ENCODE measurements at regions not wholly inside any gene's neighbourhood (a gene's known extent, or its start where the extent isn't known, plus 50 kb on each side); places are given as distances from the start of the nearest gene placed in this dataset.

DNA sequence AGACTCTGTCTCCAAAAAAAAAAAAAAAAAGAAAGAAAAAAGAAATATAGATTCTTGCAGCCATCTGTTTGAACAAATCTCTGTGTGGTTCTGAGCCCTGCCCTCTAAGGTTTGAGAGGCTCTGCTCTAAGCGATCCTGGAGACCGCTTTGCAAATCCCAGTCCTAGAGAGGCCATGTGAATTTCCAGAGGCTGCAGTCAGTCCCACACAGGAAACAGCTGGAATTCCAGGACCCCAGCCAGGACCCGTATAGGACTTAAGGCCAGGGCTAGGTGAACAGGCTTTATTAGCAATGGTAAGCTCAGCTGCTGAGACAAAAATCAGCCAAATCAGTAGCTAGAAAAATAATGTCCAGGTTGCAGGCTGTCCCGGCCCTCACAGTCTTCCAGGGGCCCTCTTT, 154.8 kb downstream of the RPS24 start:
- DNase-seq, result no peak

DNA sequence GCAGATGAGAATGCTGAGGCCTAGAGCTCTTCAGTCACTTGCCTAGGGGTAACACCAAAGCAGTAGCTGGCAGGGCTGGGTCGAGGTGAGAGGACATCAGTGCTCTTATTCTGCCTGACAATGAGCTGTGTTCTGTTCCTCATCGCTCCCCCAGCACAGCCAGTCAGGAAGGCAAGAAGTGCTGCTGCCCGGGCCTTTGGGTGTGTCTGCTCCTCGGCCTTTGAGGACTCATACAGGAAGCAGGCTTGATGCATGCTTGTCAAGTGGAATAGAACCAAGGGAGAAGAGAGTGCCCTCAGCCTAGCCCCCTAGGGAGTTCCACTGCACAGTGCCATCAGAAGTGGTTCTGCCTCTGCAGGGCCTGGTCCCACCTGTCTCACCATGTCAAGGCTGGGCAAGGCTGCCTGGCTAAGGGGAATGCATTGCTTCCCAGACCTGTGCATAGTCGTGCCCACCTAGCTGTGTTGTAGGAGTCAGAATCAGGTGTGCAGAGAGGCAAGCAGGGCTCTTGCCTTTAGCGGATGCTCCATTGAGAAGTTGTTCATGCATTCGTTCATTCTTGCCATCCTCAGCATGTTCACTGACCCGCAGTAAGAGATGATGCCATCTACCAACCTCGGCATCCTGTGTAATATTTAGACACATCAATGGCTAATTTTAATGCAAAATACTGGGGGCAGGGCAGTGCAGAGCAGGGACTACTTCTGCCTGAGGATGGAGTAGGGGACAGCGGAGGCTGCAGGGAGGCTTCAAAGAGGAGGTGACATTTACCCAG, 156.6 kb downstream of the RPS24 start:
- no peak for DNase-seq

DNA sequence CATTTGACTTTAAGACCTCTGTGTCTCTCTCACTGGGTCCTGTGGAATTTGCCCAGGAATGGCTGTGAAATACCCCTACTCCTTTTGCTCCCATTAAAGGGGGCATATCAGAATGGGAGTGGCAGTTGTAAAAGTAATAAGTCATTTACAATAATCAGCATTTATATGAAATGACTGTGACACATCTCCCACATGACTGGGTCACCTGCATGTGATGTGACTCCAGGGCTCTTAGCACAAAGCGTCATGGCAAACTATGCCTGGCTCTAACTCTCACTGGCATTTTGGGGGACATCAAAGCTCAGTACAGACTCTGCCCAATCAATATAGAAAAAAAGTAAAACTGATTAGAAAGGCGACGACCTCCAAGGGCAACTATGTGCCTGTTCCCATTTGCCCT, 157.6 kb downstream of the RPS24 start:
- DNase-seq, result no peak

DNA sequence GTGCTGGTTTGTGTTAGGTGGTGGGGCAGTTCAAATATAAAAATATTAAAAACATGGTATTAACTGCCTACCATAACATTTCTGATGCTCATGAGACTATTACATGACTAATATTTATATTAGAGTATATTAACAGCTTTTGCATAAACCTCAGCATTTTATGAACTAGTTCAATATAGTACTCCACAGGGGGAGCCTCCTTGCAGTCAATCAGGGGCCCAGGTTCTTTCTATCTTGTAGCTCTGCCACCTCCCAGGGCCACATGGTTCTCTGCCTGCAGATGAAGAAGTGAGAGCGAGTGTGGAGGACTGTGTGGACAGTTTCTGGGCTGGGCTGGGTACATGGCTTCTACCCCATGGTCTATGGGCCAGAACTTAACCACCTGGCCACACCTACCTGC, 159.5 kb downstream of the RPS24 start:
- no peak for DNase-seq

DNA sequence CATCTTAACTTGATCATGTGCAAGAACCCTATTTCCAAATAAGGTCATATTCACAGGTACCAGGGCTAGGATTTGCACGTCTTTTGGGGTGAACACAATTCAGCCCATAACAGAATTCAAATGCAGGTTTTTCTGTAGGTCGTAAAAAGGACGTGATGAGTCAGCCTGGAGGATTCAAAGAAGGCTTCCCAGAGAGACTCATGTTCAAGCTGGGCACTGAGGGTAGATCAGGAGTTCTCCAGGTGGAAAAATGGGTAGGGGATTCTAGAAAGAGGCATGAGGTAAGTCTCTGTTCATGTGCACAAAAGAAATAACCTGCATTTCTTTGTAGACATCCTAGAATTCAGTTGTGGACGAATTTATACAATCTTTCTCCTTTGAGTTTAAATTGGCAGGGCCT, 160.4 kb downstream of the RPS24 start:
- no peak for DNase-seq

DNA sequence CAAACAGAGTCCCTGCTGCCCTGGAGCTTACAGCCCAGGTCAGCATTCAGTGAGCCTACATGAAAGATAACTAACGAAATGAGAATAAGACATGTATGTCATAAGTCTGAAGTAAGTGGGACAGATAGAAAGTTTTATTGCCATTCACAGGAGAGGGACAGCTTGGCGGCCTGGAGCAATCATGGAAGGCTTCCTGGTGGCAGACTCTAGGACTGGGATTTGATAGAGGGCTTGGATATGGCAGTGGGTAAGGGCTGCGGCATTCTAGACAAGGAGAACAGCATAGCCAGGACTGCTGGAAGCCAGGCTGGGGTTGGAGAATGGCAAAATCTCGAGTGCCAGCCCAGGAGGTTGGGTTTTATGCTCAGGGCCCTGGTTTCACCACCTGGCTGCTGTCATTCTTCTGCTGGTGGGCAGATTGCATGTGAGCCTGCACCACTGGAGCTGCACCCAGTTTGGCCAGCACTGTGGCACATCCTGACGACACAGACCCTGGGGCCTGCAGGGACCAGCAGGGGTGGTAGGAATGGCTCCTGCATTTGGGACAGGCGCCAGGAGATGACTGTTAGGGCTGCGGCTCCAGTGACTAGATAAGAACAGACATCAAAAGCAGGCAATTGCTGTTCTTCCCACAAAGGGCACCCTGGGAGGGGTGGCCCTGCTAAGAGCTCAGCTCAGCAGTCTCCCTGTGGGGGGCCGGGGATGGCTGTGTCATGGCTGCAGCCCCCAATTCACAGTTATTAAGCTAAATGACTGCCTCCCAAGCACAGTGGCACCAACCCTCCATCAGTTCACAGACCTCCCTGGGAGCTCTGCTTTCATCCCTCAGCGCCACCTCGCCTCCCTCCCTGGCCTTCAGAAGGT, 161.1 kb downstream of the RPS24 start:
- no peak for DNase-seq

DNA sequence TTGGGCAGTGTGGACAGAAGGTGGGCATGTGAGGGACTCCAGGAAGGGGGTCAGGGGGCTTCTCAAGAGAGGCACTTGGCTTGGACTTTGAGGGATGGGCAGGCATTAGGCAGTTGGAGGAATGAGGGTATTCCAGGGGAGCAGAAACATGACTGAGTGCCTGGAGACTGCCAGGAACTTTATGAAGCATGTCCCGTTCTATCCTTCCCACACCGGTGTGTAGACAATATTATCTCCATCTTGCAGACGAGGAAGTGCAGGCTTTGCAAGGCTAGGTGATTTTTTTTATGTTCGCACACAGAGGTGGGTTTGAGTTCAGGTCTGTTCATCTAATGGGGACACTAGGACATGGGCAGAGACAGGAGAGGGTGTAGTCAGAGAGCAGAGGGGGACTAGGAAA, 162.7 kb downstream of the RPS24 start:
- DNase-seq, result no peak

DNA sequence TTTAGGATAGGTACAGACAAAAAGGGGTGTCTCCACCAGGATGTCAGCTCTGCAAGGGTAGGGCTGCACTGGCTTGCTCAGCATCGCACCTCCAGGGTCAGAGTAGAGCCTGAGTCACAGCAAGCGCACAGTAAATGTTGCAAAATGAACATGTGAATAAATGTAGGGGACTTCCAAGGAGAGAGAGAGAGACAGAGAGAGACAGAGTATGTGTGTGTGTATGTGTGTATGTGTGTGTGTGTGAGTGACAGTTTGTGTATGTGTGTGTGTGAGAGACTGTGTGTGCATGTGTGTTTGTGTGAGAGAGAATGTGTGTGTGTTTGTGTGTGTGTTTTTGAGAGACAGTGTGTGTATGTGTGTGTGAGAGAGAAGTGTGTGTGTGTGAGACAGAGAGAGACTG, 163.3 kb downstream of the RPS24 start:
- no peak for DNase-seq

DNA sequence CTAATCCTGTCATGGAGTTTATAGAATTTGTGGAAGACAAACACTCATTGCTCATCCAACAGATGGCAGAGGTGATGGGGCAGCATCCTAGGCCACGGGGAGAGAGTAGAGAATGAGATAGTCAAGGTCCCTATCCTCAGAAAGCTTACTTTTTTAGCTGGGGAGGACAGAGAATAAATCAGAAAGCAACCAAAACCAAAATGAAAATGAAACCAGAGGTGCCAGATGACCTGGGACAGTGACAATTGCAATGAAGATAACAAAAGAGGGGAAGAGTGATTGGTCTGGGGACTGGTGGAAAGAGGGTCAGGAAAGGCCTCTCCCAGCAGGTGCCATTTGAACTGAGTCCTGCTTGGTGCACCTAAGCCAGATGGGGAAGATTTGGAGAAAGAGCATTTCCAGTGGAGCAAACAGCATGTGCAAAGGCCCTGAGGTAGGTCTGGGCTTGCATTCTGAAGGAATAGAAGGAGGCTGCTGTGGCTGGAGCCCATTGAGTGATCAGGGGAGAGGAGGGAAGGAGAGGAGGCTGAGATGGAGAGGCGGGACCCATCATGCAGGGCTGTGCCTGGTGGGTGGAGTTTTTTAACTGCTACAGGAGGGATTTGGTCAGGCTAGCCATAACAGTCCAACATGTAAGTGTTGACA, 164.1 kb downstream of the RPS24 start:
- no peak for DNase-seq

DNA sequence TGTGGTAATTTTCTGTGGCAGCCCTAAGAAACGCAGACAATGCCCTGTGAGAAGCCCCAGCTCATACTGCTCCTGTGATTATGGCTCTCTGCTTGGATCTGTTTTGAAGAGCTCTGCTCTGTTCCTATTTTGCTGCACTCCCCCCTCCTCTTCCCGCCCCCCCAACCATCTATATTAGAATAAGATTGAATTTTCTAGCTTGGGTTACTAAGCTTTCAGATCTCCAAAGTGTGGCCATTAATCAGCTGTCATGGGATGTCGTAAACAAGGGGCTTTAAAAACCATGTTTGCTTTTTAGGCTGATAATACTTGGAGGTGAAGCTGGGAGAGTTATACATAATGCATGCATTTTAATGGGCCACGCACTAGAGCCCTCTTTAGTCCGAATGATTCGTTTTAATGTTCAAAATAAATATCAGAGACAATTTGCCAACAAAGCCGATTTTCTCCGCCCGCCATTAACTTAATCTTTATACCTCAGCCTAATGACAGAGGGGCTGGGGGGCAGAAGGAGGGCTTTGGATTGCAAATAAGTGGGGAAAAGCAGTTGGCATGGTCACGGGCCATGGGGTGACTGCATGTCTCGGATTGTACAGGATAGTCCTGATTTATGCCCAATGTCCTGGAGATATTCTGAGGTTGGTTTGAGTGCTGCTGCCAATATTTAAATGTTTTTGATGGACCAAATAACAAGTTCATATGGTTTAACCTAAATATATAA, 165.5 kb downstream of the RPS24 start:
- DNase-seq, result no peak

DNA sequence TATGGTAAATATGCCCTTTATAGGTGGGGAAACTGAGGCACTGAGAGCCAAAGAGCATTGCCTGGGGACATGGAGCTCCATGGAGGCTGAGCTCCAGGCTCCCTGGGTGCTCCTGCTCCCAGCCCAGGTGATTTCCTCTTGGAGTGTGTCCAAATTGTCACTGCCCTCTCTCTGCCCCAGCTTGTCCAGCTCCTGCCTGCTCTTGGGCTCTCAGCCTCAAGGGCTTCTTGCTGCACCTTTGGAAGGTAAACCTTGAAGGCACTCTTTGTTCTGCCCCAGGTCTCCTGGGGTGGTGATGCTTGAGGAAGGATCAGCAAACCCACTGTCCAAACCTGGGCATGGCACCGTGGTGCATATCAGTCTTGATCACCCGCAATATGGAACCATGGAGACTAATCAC, 166.1 kb downstream of the RPS24 start:
- DNase-seq, result no peak

DNA sequence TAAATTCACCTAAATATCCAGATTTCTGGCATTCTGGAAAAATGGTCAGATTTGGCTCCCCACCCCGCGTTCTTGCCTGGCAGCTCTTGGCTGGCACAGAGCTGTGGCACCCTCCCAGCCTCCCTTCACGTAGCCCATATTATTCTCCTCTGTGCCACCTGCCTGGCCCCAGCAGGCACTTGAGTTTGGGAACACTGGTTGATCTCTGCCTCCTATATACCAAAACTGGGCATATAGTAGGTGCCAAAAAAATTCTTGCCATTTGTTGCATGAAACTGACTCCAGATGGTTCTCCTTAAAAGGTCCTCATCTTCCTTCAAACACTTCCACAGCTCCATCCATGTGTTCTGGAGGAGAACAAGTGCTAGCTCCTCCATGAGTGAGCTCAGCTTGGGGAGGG, 167.0 kb downstream of the RPS24 start:
- no peak for DNase-seq

DNA sequence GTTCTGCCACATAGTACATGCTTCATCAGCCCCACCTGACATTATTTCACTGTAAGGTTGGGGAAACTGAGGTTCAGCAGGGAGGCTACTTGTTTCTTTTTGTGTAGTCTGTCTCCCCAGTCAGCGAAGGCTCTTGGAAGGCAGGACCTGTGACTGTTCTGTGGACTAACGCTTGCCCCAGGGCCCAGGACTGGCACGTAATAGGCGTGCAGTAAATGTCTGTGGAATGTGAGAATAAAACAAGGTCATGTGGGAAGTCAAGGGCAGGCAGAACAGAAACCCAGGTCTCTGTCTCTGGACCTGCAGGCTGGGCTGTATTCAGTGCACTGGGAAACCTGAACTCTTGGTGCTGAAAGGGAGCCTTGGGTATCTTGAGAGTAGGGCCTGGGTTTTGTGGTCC, 168.7 kb downstream of the RPS24 start:
- DNase-seq, result no peak

DNA sequence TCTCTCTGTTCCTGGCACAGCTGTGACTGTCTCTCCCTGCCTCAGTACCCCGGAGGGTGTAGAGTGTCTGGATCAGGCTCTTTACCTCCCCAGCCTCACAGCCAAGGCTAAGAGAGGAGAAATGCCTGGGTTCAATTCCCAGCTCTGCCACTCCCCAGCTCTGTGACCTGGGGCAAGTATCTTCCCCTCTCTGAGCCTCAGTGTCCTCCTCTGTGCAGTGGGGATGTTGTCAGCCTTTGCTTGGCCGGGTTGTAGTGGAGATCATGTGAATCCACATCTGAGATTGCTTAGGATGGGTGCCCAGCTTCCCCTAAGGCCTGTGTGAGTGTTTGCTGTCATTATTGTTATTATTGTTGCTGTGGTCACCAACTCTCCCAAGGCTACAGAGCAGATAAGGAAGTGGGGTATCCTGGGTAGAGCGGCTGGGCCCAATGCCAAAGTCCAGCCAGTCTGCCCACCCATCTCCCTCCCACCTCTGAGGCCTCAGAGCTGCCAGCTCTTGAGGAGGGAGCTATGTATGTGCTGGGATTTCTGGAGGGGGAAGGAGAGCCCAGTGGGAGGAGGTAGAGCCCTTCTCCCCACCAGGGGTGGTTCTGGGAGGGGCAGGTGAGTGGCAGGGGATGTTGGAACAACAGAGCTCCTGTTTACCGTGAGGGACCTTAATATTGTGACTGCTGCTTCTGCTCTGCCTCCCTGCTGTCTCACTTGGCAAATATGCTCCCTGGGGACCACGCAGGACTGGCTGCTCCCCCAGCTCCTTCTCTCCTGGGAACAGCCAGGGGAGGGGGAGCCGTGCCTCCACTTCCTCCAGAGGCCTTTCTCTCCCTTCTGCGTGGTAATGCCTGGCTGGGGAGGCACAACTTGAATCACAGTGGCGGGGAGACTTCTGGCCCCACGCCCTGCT, 170.5 kb downstream of the RPS24 start:
- DNase-seq, result no peak

DNA sequence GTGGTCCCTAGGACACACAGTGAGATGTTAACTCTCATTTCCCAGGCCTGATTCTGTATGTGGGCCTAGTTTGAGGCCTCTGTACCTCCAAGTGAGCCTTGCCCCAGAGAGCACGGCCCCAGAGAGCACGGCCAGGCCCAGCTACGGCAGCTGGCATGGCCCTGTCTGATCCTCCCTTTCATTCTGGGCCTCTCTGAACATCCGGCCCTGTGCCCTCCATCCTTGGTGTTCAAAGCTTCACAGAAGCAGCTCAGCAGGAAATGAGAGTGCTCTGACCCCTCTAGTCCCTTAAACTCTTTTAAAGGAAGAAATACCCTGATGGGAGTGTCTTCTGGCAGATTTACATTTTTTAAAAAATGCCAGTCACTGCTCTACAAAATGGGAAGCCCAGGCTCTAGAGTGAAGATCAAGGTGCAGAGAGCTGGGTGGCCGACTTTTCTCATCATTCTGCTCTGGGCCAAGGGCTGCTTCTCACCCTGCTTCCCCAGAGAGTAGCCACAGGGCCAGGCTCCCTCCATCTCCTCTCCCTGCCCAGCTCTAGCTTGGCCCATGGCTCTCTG, 171.9 kb downstream of the RPS24 start:
- DNase-seq, result peak in 1 of 5 donors; percentile 11

DNA sequence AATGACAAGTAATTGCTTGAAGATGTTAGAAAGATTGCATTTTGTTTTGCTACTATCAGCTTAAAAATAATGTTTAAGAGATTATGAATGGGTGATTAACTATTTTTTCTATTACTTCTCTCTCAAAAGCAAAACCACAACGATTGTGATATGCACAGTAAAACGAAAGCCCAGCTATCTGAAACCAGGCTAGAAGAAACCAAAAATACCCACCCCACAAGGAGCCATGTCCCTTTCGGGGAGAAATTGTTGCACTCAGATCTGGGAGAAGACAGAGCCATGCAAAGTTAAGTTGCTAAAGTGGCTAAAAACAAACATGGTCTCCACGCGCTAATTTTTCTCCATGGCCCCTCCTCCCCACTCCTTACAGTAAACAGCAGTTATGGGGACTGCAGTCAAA, 173.6 kb downstream of the RPS24 start:
- no peak for DNase-seq

DNA sequence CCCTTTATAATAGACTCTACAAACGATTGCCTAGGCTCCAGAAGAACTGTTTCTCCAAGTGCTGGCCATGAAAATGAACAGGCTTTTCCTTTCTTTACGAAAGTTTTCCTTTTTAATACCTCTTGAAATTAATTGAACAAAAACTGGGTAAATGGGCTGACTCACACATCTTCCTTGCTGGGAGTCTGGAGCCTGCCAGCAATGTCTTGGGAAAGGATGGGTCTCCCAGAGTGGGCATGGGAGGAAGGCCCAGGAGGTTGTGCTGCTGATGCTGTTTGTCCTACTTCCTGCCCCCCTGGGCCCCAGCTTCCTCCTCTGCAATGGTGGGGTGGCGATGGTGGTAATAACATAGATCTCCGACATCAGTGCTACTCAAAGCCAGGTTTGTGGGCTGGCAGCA, 174.1 kb downstream of the RPS24 start:
- DNase-seq, result no peak

DNA sequence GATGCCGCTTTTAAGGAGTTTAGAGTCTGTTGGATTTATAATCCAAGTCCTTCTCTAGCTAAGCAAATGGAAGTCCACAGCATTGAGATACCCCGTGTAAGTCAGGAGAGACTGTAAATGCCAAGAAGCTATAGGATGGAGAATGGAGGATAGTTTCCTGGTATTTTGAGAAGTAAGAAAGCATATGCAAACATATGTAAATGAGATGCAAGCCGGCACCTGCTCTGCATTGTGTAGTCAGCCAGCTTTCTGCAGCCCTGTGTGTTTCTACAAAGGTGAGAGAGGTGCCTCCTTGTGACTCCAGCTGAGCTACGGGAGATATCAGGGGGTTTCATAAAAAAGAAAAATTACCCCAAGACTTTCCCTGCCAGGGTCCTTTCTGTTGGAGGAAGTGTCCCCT, 176.3 kb downstream of the RPS24 start:
- no peak for DNase-seq

DNA sequence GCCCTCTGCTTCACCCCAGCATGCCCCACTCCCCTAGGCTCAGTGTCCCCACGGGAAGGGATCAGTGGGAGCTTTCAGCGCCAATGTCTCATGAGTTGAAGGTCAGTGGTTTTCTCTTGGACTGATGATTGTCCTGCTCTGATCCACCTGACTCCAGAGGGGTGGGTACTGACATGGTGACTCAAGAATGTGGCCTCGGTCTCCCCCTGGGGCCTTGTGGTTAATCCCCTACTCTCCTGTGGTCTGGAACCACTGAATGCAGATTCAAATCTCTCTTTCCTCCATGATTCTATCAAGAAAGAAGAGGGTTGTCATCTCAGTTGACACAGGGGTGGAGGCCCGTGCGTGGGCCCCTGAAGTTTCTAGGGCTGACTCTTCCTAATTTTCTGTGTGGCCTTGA, 176.9 kb downstream of the RPS24 start:
- DNase-seq, result no peak

DNA sequence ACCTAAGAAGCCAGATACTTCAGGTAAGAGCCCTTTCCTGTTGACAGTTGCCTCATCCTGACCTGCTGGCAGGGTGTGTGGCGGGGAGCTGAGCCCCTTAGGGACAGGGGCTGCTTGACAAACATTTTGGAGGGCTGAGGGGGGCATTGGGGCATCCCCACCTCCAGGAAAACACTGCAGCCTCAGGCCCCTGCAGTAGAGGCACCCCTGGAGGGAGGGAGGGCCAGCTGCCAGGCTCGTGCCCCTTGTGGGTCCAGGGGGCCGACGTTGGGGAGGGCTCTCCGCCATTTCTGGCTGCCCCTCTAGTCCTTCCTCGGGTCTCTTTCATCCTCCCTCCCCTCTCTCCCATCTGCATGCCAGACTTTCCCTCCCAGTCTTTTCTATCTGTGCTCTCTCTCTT, 177.3 kb downstream of the RPS24 start:
- no peak for DNase-seq

DNA sequence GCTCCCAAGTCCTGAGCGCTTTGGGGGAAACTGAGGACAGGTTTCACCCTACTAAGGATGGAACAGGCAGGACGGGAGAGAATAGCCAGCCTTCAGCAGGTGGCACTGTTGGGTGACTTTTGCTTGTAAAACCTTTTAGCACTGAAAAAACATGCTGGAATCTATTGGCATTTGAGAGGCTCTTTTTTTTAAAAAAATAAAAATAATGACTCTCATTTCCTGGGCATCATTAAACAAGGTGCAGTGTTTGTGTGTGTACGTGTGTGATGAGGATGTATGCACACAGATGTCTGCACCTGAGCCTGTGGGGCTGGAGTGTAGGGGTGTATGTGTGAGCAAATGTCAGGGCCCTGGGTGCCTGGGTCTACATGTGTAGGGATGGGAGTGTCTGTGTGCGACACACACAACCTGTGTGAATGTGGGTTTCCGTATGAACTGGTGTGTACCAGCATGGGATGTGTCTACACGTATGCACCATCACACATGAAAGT, 177.9 kb downstream of the RPS24 start:
- DNase-seq, result no peak
